Epithelial cell of esophagus (primary cell): ENCODE measurements at regions not wholly inside any gene's neighbourhood (a gene's known extent, or its start where the extent isn't known, plus 50 kb on each side); places are given as distances from the start of the nearest gene placed in this dataset.

ENCODE experiments used
- DNase-seq: peaks from one replicate; pipeline ENCODE4 v3.0.0; 2010; ENCODE audit warnings: low read depth
- H3K4me3 ChIP-seq: 2 replicates; pipeline ENCODE4 v1.5.1; 2011; ENCODE audit warnings: mild to moderate bottlenecking, low read length, control low read depth
- CTCF ChIP-seq: IDR thresholded peaks from 2 replicates; pipeline ENCODE4 v1.5.1; 2011; ENCODE audit warnings: low read depth, mild to moderate bottlenecking, low read length, control low read depth, inconsistent platforms; ENCODE audit not compliant: insufficient read depth; ENCODE audit errors: missing control alignments

GRCh38 chr7:81098213-81098612 is 179.4 kb upstream of the SEMA3C start:
- H3K4me3 ChIP-seq = no peak overlapping the region
- DNase-seq = no peak
- TF ChIP-seq CTCF = no peak

- no peak for DNase-seq
- no peak for TF ChIP-seq CTCF
- no peak overlapping the region for H3K4me3 ChIP-seq
Observed at GRCh38 chr7:81094952-81095351, 176.1 kb upstream of the SEMA3C start.

GRCh38 chr7:81081616-81082015 is 162.8 kb upstream of the SEMA3C start:
- no peak overlapping the region for H3K4me3 ChIP-seq
- no peak for TF ChIP-seq CTCF
- DNase-seq = no peak

GRCh38 chr7:81080553-81080952 is 161.7 kb upstream of the SEMA3C start:
- H3K4me3 ChIP-seq = no peak overlapping the region
- no peak for DNase-seq
- no peak for TF ChIP-seq CTCF

GRCh38 chr7:81079746-81080145 is 160.9 kb upstream of the SEMA3C start:
- peak; percentile 70 for DNase-seq
- TF ChIP-seq CTCF = no peak

GRCh38 chr7:81075150-81075549 is 156.3 kb upstream of the SEMA3C start:
- H3K4me3 ChIP-seq = no peak overlapping the region
- peak; percentile 49 for TF ChIP-seq CTCF
- peak; percentile 97 for DNase-seq

More at GRCh38 chr7:81079746-81080145, 160.9 kb upstream of the SEMA3C start:
- H3K4me3 ChIP-seq = no peak overlapping the region

- no peak for TF ChIP-seq CTCF
- H3K4me3 ChIP-seq = no peak overlapping the region
- DNase-seq = peak; percentile 12
Observed at GRCh38 chr7:81074406-81074805, 155.6 kb upstream of the SEMA3C start.
